ENCODE measurements at regions not wholly inside any gene's neighbourhood (a gene's known extent, or its start where the extent isn't known, plus 50 kb on each side); places are given as distances from the start of the nearest gene placed in this dataset.

- Mint-ChIP-seq H3K4me3 (no peak overlapping the region), H3K27me3 (ENCODE audit: low read depth in 2 of 2) (no peaks in the 10 kb centered on the region), H3K36me3 (peaks cover 7% of the 10 kb centered on the region), H3K27ac (no peak overlapping the region), H3K4me1 (no peaks in the 10 kb centered on the region), H3K9me3 (peaks cover 6 to 20% of the 10 kb centered on the region in 2 donors)
- Histone ChIP-seq H3K36me3 (ENCODE audit: control insufficient read depth, insufficient read depth, low read length) (no peaks in the 10 kb centered on the region), H3K27me3 (ENCODE audit: control insufficient read depth, insufficient read depth, low read length) (no peaks in the 10 kb centered on the region), H3K4me3 (ENCODE audit: low read length) (no peak overlapping the region), H3K27ac (ENCODE audit: low read length) (no peak overlapping the region), H3K9me3 (ENCODE audit: control insufficient read depth, insufficient read depth, low read length) (no peaks in the 10 kb centered on the region), H3K4me1 (ENCODE audit: control insufficient read depth, insufficient read depth, low read length) (no peaks in the 10 kb centered on the region)
- intact Hi-C loops (cut with micrococcal nuclease): no loop called here
- no peak for DNase-seq
- WGBS (ENCODE audit: insufficient coverage): 82% methylated on average over 2 of the region's 4 CpGs
- no peak for ATAC-seq
- TF ChIP-seq CTCF (IDR thresholded peaks at IDR 0.05): no peak
Measured at GRCh38 chr5:117262572-117263131, 688.0 kb upstream of the SEMA6A start.

DNA sequence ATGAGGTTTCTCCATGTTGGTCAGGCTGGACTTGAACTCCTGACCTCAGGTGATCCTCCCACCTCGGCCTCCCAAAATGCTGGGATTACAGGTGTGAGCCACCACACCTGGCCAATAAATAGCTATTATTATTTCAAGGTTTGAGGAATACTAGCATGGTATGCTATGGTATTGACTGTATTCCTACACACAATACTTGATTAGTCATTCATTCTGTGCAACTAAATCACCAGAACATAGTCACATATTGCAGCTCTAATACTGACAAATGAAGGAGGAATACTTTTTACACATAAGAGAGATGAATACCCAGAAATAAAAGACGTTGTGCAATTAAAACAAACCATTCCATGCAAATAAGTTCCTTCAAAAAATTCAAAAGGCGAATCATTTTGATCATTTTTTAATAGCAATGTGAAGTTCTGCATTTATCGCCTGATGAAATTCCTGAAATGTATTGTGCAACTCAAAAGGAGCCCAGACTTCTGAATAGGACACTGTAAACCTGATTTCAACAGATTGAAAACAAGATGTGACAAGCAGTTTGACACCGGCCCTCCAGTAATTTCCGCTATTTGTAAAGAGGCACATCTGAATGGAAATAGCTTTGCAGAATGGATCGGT, 687.4 kb upstream of the SEMA6A start:
- WGBS (ENCODE audit: insufficient coverage): 92% methylated on average over 6 of the region's 7 CpGs
- ATAC-seq: no peak

DNA sequence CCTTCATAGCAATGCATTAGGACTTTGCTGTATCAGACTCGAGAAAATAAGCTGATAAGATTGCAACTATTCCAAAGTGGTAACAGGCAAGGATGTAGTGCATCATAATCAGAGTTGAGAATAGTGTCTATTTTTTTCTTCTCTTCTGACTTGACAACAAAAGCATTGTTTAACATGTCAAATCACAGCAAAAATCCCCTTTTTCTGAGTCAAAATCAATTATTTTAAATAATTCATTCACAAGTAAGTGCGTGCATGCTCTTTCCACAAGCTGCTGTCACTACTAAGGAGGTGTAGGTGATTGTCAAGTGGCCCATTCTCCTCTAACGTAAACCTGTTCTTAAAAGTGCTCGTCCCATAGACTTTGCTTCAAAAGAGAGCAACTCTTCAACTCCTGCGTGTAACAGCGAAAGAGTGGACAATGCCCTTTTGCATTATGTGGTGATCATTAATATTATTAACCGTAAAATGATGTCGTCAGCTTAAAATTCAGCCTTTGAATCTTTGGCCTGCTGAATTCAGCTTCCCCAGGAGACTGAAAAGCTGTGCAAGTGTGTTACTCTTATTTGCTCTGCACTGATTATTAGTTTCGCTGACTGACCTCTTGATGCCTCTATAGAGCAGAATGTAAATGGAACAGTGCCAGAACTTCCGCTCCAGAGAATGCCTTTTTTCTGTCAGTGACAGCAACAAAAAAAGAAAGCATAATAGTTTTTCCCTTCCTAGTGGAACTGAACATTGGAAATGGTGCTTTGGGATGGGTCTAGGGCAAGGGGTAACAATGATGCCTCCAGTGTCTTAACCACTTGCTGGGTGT, 680.8 kb upstream of the SEMA6A start:
- H3K4me1 ChIP-seq (ENCODE audit: control insufficient read depth, insufficient read depth, low read length): no peaks in the 10 kb centered on the region
- H3K27ac ChIP-seq (ENCODE audit: low read length): no peak overlapping the region
- H3K4me3 ChIP-seq (ENCODE audit: low read length): no peak overlapping the region
- peaks cover 3 to 19% of the 10 kb centered on the region in 2 donors for H3K9me3 Mint-ChIP-seq
- no peaks in the 10 kb centered on the region for H3K27me3 Mint-ChIP-seq (ENCODE audit: low read depth in 2 of 2)
- H3K4me3 Mint-ChIP-seq: no peak overlapping the region
- DNase-seq: no peak
- H3K27me3 ChIP-seq (ENCODE audit: control insufficient read depth, insufficient read depth, low read length): no peaks in the 10 kb centered on the region
- H3K27ac Mint-ChIP-seq: no peak overlapping the region
- no peaks in the 10 kb centered on the region for H3K36me3 ChIP-seq (ENCODE audit: control insufficient read depth, insufficient read depth, low read length)
- H3K36me3 Mint-ChIP-seq: no peaks in the 10 kb centered on the region
- H3K9me3 ChIP-seq (ENCODE audit: control insufficient read depth, insufficient read depth, low read length): no peaks in the 10 kb centered on the region
- intact Hi-C loops (cut with micrococcal nuclease): no loop called here
- H3K4me1 Mint-ChIP-seq: no peaks in the 10 kb centered on the region
- ATAC-seq: no peak
- TF ChIP-seq CTCF (IDR thresholded peaks at IDR 0.05): no peak
- 93% methylated on average over 10 of the region's 10 CpGs for WGBS (ENCODE audit: insufficient coverage)

More for the DNA sequence above, 687.4 kb upstream of the SEMA6A start:
- Histone ChIP-seq H3K36me3 (ENCODE audit: control insufficient read depth, insufficient read depth, low read length) (no peaks in the 10 kb centered on the region), H3K4me1 (ENCODE audit: control insufficient read depth, insufficient read depth, low read length) (no peaks in the 10 kb centered on the region), H3K27me3 (ENCODE audit: control insufficient read depth, insufficient read depth, low read length) (no peaks in the 10 kb centered on the region), H3K9me3 (ENCODE audit: control insufficient read depth, insufficient read depth, low read length) (no peaks in the 10 kb centered on the region), H3K27ac (ENCODE audit: low read length) (no peak overlapping the region), H3K4me3 (ENCODE audit: low read length) (no peak overlapping the region)
- Mint-ChIP-seq H3K4me1 (no peaks in the 10 kb centered on the region), H3K27me3 (ENCODE audit: low read depth in 2 of 2) (no peaks in the 10 kb centered on the region), H3K36me3 (peaks cover 7% of the 10 kb centered on the region), H3K27ac (no peak overlapping the region), H3K4me3 (no peak overlapping the region), H3K9me3 (peaks cover 6 to 20% of the 10 kb centered on the region in 2 donors)
- no peak for DNase-seq
- TF ChIP-seq CTCF (IDR thresholded peaks at IDR 0.05): no peak
- intact Hi-C loops (cut with micrococcal nuclease): no loop called here
